ENCODE measurements at regions not wholly inside any gene's neighbourhood (a gene's known extent, or its start where the extent isn't known, plus 50 kb on each side); places are given as distances from the start of the nearest gene placed in this dataset.

GRCh38 chr6:100181309-100181708 is 187.3 kb upstream of the MCHR2 start:
- Histone ChIP-seq H3K36me3 (ENCODE audit: insufficient read depth, low read length, poor library complexity, severe bottlenecking) (no peaks in the 10 kb centered on the region), H3K4me3 (ENCODE audit: low read depth, low read length, poor library complexity, severe bottlenecking) (no peak overlapping the region), H3K27ac (ENCODE audit: low read depth, low read length, poor library complexity, severe bottlenecking) (no peak overlapping the region), H3K4me1 (ENCODE audit: insufficient read depth, low read length, poor library complexity, severe bottlenecking) (no peaks in the 10 kb centered on the region), H3K9me3 (ENCODE audit: low read depth, low read length, poor library complexity, severe bottlenecking) (no peaks in the 10 kb centered on the region), H3K27me3 (replicated peaks; ENCODE audit: insufficient read depth, low read depth, low read length, poor library complexity) (no peaks in the 10 kb centered on the region)
- CTCF ChIA-PET, result no interaction called here
- no peak for DNase-seq (ENCODE audit: low spot score)
- intact Hi-C loops (cut with micrococcal nuclease; ENCODE audit: unreplicated experiment), result no loop called here
- POLR2A ChIA-PET (ENCODE audit: low non-redundant PET), result no interaction called here
- no TSS peak for BruUV-seq (replicated peaks)
- no peak for TF ChIP-seq EZH2 (IDR thresholded peaks at IDR 0.05; ENCODE audit: borderline replicate concordance, low read depth, low read length, poor library complexity, severe bottlenecking)
- no peak for TF ChIP-seq CTCF (conservative IDR thresholded peaks at IDR 0.05; ENCODE audit: low read depth, low read length)

GRCh38 chr6:100179576-100179975 is 185.6 kb upstream of the MCHR2 start:
- Histone ChIP-seq H3K36me3 (ENCODE audit: insufficient read depth, low read length, poor library complexity, severe bottlenecking) (no peaks in the 10 kb centered on the region), H3K4me3 (ENCODE audit: low read depth, low read length, poor library complexity, severe bottlenecking) (no peak overlapping the region), H3K27ac (ENCODE audit: low read depth, low read length, poor library complexity, severe bottlenecking) (no peak overlapping the region), H3K9me3 (ENCODE audit: low read depth, low read length, poor library complexity, severe bottlenecking) (no peaks in the 10 kb centered on the region), H3K27me3 (replicated peaks; ENCODE audit: insufficient read depth, low read depth, low read length, poor library complexity) (no peaks in the 10 kb centered on the region), H3K4me1 (ENCODE audit: insufficient read depth, low read length, poor library complexity, severe bottlenecking) (no peaks in the 10 kb centered on the region)
- no TSS peak for BruUV-seq (replicated peaks)
- TF ChIP-seq CTCF (conservative IDR thresholded peaks at IDR 0.05; ENCODE audit: low read depth, low read length) (no peak), EZH2 (IDR thresholded peaks at IDR 0.05; ENCODE audit: borderline replicate concordance, low read depth, low read length, poor library complexity, severe bottlenecking) (no peak)
- CTCF ChIA-PET, result no interaction called here
- intact Hi-C loops (cut with micrococcal nuclease; ENCODE audit: unreplicated experiment), result no loop called here
- POLR2A ChIA-PET (ENCODE audit: low non-redundant PET), result no interaction called here
- no peak for DNase-seq (ENCODE audit: low spot score)

GRCh38 chr6:100177956-100178355 is 183.9 kb upstream of the MCHR2 start:
- H3K4me1 ChIP-seq (ENCODE audit: insufficient read depth, low read length, poor library complexity, severe bottlenecking), result no peaks in the 10 kb centered on the region
- DNase-seq (ENCODE audit: low spot score), result no peak
- no peak overlapping the region for H3K27ac ChIP-seq (ENCODE audit: low read depth, low read length, poor library complexity, severe bottlenecking)
- ChIA-PET POLR2A (ENCODE audit: low non-redundant PET) (no interaction called here), CTCF (no interaction called here)
- H3K9me3 ChIP-seq (ENCODE audit: low read depth, low read length, poor library complexity, severe bottlenecking), result no peaks in the 10 kb centered on the region
- H3K36me3 ChIP-seq (ENCODE audit: insufficient read depth, low read length, poor library complexity, severe bottlenecking), result no peaks in the 10 kb centered on the region
- no TSS peak for BruUV-seq (replicated peaks)
- H3K4me3 ChIP-seq (ENCODE audit: low read depth, low read length, poor library complexity, severe bottlenecking), result no peak overlapping the region
- H3K27me3 ChIP-seq (replicated peaks; ENCODE audit: insufficient read depth, low read depth, low read length, poor library complexity), result no peaks in the 10 kb centered on the region
- no peak for TF ChIP-seq EZH2 (IDR thresholded peaks at IDR 0.05; ENCODE audit: borderline replicate concordance, low read depth, low read length, poor library complexity, severe bottlenecking)
- TF ChIP-seq CTCF (conservative IDR thresholded peaks at IDR 0.05; ENCODE audit: low read depth, low read length), result no peak
- intact Hi-C loops (cut with micrococcal nuclease; ENCODE audit: unreplicated experiment), result loop anchor here (2.0 kb wide), 1 partner anchor 299 kb away; no protein-coding TSS in a partner anchor

Measured in A673 (cell line).